ENCODE measurements at regions not wholly inside any gene's neighbourhood (a gene's known extent, or its start where the extent isn't known, plus 50 kb on each side); places are given as distances from the start of the nearest gene placed in this dataset.

GRCh38 chr9:20138116-20138515, 349.3 kb upstream of the SLC24A2 start:
- POLR2A ChIA-PET = no interaction called here
- H3K9ac ChIP-seq (ENCODE audit: insufficient read depth in 1 of 2, low read depth in 2 of 2, low read length in 2 of 2) = no peak overlapping the region
- H4K20me1 ChIP-seq (replicated peaks; ENCODE audit: control insufficient read depth, insufficient read depth, low read length) = no peaks in the 10 kb centered on the region
- H3K4me2 ChIP-seq (ENCODE audit: insufficient read depth, low read length) = no peak overlapping the region
- no peak for ATAC-seq
- no peaks in the 10 kb centered on the region for H3K9me1 ChIP-seq (ENCODE audit: control insufficient read depth, insufficient read depth, low read length)
- no peaks in the 10 kb centered on the region for H3K9me3 ChIP-seq (replicated peaks; ENCODE audit: control insufficient read depth, insufficient read depth, low read depth, low read length)
- no peak overlapping the region for H3K27ac ChIP-seq (ENCODE audit: extremely low read depth, low read depth, low read length)
- BruUV-seq (replicated peaks) = no TSS peak
- no peaks in the 10 kb centered on the region for H3K36me3 ChIP-seq (ENCODE audit: control insufficient read depth, insufficient read depth, low read length)
- FAIRE-seq = no peak
- H2AFZ ChIP-seq (ENCODE audit: low read depth, low read length) = no peak overlapping the region
- no peaks in the 10 kb centered on the region for H3K4me1 ChIP-seq (replicated peaks in 1 of 2; ENCODE audit: control insufficient read depth in 2 of 2, insufficient read depth in 2 of 2, low read length in 2 of 2)
- H3K27me3 ChIP-seq (ENCODE audit: control insufficient read depth in 2 of 2, insufficient read depth in 2 of 2, low read length in 2 of 2) = no peaks in the 10 kb centered on the region
- no peak overlapping the region for H3K4me3 ChIP-seq
- DNase-seq (ENCODE audit: extremely low read depth in 1 of 4, low spot score in 3 of 4) = no peak
- CTCF ChIA-PET (ENCODE audit: low intra/inter-chr PET ratio) = no interaction called here
- in situ Hi-C loops (cut with MboI) = no loop called here
- no peaks in the 10 kb centered on the region for H3K79me2 ChIP-seq (ENCODE audit: control insufficient read depth, insufficient read depth, low read length)
- intact Hi-C loops (cut with micrococcal nuclease) = no loop called here
- TF ChIP-seq COPS2 (conservative IDR thresholded peaks at IDR 0.05) (no peak), PTRF (tag; IDR thresholded peaks at IDR 0.05) (no peak), EWSR1 (IDR thresholded peaks at IDR 0.05; ENCODE audit: borderline replicate concordance, low read depth, partially characterized antibody) (no peak), E2F5 (CRISPR knock-in tag; IDR thresholded peaks at IDR 0.05) (no peak), CTCFL (IDR thresholded peaks at IDR 0.05; ENCODE audit: borderline replicate concordance, insufficient read depth, low read depth, low read length, poor library complexity, severe bottlenecking) (no peak), ZNF507 (tag; conservative IDR thresholded peaks at IDR 0.05) (no peak), PKNOX1 (IDR thresholded peaks at IDR 0.05) (no peak), VEZF1 (CRISPR knock-in tag; IDR thresholded peaks at IDR 0.05) (no peak), SREBF1 (IDR thresholded peaks at IDR 0.05; ENCODE audit: borderline replicate concordance, low read depth, low read length) (no peak), DMBX1 (CRISPR knock-in tag; IDR thresholded peaks at IDR 0.05; ENCODE audit: borderline replicate concordance) (no peak), FOXK1 (CRISPR knock-in tag; IDR thresholded peaks at IDR 0.05; ENCODE audit: borderline replicate concordance) (no peak), U2AF2 (optimal IDR thresholded peaks at IDR 0.05; ENCODE audit: low read depth, low read length) (no peak), ARID3B (CRISPR knock-in tag; IDR thresholded peaks at IDR 0.05; ENCODE audit: borderline replicate concordance) (no peak)
